Skin epidermis (tissue), 12 donors: ENCODE measurements at regions not wholly inside any gene's neighbourhood (a gene's known extent, or its start where the extent isn't known, plus 50 kb on each side); places are given as distances from the start of the nearest gene placed in this dataset.

Source experiments
- H3K27ac ChIP-seq, 21 experiments: fragments of 200-600 bp; sonication (generic) in 11 of 21; one replicate each; pipeline ENCODE4 v1.5.0; 2020; ENCODE audit warnings: mild to moderate bottlenecking in 3 of 21, inconsistent platforms in 2 of 21, moderate library complexity in 2 of 21
- H3K4me3 ChIP-seq, 7 experiments: fragments of 200-600 bp; sonication (generic) in 2 of 7; one replicate each; pipeline ENCODE4 v1.5.0; 2020; ENCODE audit warnings: inconsistent platforms in 2 of 7, mild to moderate bottlenecking in 2 of 7, moderate library complexity in 1 of 7

- Histone ChIP-seq H3K27ac (no peak overlapping the region), H3K4me3 (no peak overlapping the region)
These were observed 873.1 kb upstream of the TMPRSS15 start for GRCh38 chr21:19276665-19277064.

GRCh38 chr21:19286876-19287275 lies 883.3 kb upstream of the TMPRSS15 start:
- H3K4me3 ChIP-seq: no peak overlapping the region
- no peak overlapping the region for H3K27ac ChIP-seq

- H3K27ac ChIP-seq: no peak overlapping the region
- H3K4me3 ChIP-seq: no peak overlapping the region
These were observed 886.7 kb upstream of the TMPRSS15 start for GRCh38 chr21:19290328-19290727.

- H3K4me3 ChIP-seq: no peak overlapping the region
- H3K27ac ChIP-seq: no peak overlapping the region
These were observed 916.7 kb upstream of the TMPRSS15 start for GRCh38 chr21:19320291-19320690.

GRCh38 chr21:19321688-19322087 lies 918.1 kb upstream of the TMPRSS15 start:
- no peak overlapping the region for H3K4me3 ChIP-seq
- no peak overlapping the region for H3K27ac ChIP-seq

GRCh38 chr21:19322360-19322759 lies 918.8 kb upstream of the TMPRSS15 start:
- H3K4me3 ChIP-seq: no peak overlapping the region
- H3K27ac ChIP-seq: no peak overlapping the region

- Histone ChIP-seq H3K27ac (no peak overlapping the region), H3K4me3 (no peak overlapping the region)
These were observed 923.1 kb upstream of the TMPRSS15 start for GRCh38 chr21:19326531-19327319.

GRCh38 chr21:19328954-19329353 lies 925.4 kb upstream of the TMPRSS15 start:
- no peak overlapping the region for H3K4me3 ChIP-seq
- H3K27ac ChIP-seq: no peak overlapping the region

GRCh38 chr21:19340303-19340702 lies 936.7 kb upstream of the TMPRSS15 start:
- no peak overlapping the region for H3K27ac ChIP-seq
- no peak overlapping the region for H3K4me3 ChIP-seq

GRCh38 chr21:19340954-19341353 lies 937.4 kb upstream of the TMPRSS15 start:
- Histone ChIP-seq H3K27ac (no peak overlapping the region), H3K4me3 (no peak overlapping the region)

GRCh38 chr21:19343711-19344110 lies 940.1 kb upstream of the TMPRSS15 start:
- no peak overlapping the region for H3K4me3 ChIP-seq

GRCh38 chr21:19350286-19350685 lies 946.7 kb upstream of the TMPRSS15 start:
- H3K4me3 ChIP-seq: no peak overlapping the region
- no peak overlapping the region for H3K27ac ChIP-seq

More at GRCh38 chr21:19343711-19344110, 940.1 kb upstream of the TMPRSS15 start:
- no peak overlapping the region for H3K27ac ChIP-seq

- Histone ChIP-seq H3K27ac (no peak overlapping the region), H3K4me3 (no peak overlapping the region)
These were observed 949.7 kb upstream of the TMPRSS15 start for GRCh38 chr21:19353256-19353655.

- H3K4me3 ChIP-seq: no peak overlapping the region
- no peak overlapping the region for H3K27ac ChIP-seq
These were observed 965.4 kb upstream of the TMPRSS15 start for GRCh38 chr21:19368944-19369343.

GRCh38 chr21:19392390-19392789 lies 988.8 kb upstream of the TMPRSS15 start:
- H3K4me3 ChIP-seq: no peak overlapping the region
- no peak overlapping the region for H3K27ac ChIP-seq

- H3K27ac ChIP-seq: no peak overlapping the region
- no peak overlapping the region for H3K4me3 ChIP-seq
These were observed 996.7 kb upstream of the TMPRSS15 start for GRCh38 chr21:19400223-19400770.

GRCh38 chr21:19402870-19403269 lies 999.3 kb upstream of the TMPRSS15 start:
- H3K27ac ChIP-seq: no peak overlapping the region
- H3K4me3 ChIP-seq: no peak overlapping the region

- Histone ChIP-seq H3K27ac (no peak overlapping the region), H3K4me3 (no peak overlapping the region)
These were observed 1001.7 kb upstream of the TMPRSS15 start for GRCh38 chr21:19405326-19405725.

GRCh38 chr21:19420565-19420964 lies 1017.0 kb upstream of the TMPRSS15 start:
- Histone ChIP-seq H3K4me3 (no peak overlapping the region), H3K27ac (no peak overlapping the region)

GRCh38 chr21:19433623-19434022 lies 1030.0 kb upstream of the TMPRSS15 start:
- H3K4me3 ChIP-seq: no peak overlapping the region
- no peak overlapping the region for H3K27ac ChIP-seq

- Histone ChIP-seq H3K27ac (no peak overlapping the region), H3K4me3 (no peak overlapping the region)
These were observed 1037.4 kb upstream of the TMPRSS15 start for GRCh38 chr21:19440792-19441655.
